ENCODE measurements at regions not wholly inside any gene's neighbourhood (a gene's known extent, or its start where the extent isn't known, plus 50 kb on each side); places are given as distances from the start of the nearest gene placed in this dataset.

- no peak for TF ChIP-seq CTCF (conservative IDR thresholded peaks at IDR 0.05; ENCODE audit: control insufficient read depth, insufficient read depth, low read depth, low read length)
- DNase-seq (ENCODE audit: low read depth), result no peak
- no peak overlapping the region for H3K4me3 ChIP-seq (ENCODE audit: control insufficient read depth, low read depth, low read length)
Observed at GRCh38 chr12:60265741-60266140, 669.9 kb downstream of the SLC16A7 start.

- DNase-seq (ENCODE audit: low read depth), result peak; percentile 64
- TF ChIP-seq CTCF (conservative IDR thresholded peaks at IDR 0.05; ENCODE audit: control insufficient read depth, insufficient read depth, low read depth, low read length), result no peak
- H3K4me3 ChIP-seq (ENCODE audit: control insufficient read depth, low read depth, low read length), result no peak overlapping the region
Observed at GRCh38 chr12:60266381-60266852, 670.6 kb downstream of the SLC16A7 start.

- no peak overlapping the region for H3K4me3 ChIP-seq (ENCODE audit: control insufficient read depth, low read depth, low read length)
- TF ChIP-seq CTCF (conservative IDR thresholded peaks at IDR 0.05; ENCODE audit: control insufficient read depth, insufficient read depth, low read depth, low read length), result no peak
- DNase-seq (ENCODE audit: low read depth), result no peak
Observed at GRCh38 chr12:60269611-60270269, 673.9 kb downstream of the SLC16A7 start.

- no peak for TF ChIP-seq CTCF (conservative IDR thresholded peaks at IDR 0.05; ENCODE audit: control insufficient read depth, insufficient read depth, low read depth, low read length)
- no peak overlapping the region for H3K4me3 ChIP-seq (ENCODE audit: control insufficient read depth, low read depth, low read length)
- no peak for DNase-seq (ENCODE audit: low read depth)
Observed at GRCh38 chr12:60271816-60272215, 676.0 kb downstream of the SLC16A7 start.

GRCh38 chr12:60278209-60278608 lies 682.4 kb downstream of the SLC16A7 start:
- TF ChIP-seq CTCF (conservative IDR thresholded peaks at IDR 0.05; ENCODE audit: control insufficient read depth, insufficient read depth, low read depth, low read length), result no peak
- DNase-seq (ENCODE audit: low read depth), result no peak
- H3K4me3 ChIP-seq (ENCODE audit: control insufficient read depth, low read depth, low read length), result no peak overlapping the region

GRCh38 chr12:60279221-60279620 lies 683.4 kb downstream of the SLC16A7 start:
- no peak for TF ChIP-seq CTCF (conservative IDR thresholded peaks at IDR 0.05; ENCODE audit: control insufficient read depth, insufficient read depth, low read depth, low read length)
- DNase-seq (ENCODE audit: low read depth), result peak; percentile 12
- no peak overlapping the region for H3K4me3 ChIP-seq (ENCODE audit: control insufficient read depth, low read depth, low read length)

Data from fibroblast of mammary gland (primary cell).